HG02852 (cell line): ENCODE measurements at regions not wholly inside any gene's neighbourhood (a gene's known extent, or its start where the extent isn't known, plus 50 kb on each side); places are given as distances from the start of the nearest gene placed in this dataset.
"Not testable (repeated sequence)": the region's sequence is repeated elsewhere in the genome, so short reads cannot be mapped to it uniquely, and the experiment has no call there.

Experiments used
- ATAC-seq: cut with Tn5 transposase; IDR thresholded peaks from one replicate; pipeline ENCODE4 v1.9.1; 2021; ENCODE audit warnings: mild to moderate bottlenecking, moderate library complexity; ENCODE audit not compliant: unreplicated experiment

DNA sequence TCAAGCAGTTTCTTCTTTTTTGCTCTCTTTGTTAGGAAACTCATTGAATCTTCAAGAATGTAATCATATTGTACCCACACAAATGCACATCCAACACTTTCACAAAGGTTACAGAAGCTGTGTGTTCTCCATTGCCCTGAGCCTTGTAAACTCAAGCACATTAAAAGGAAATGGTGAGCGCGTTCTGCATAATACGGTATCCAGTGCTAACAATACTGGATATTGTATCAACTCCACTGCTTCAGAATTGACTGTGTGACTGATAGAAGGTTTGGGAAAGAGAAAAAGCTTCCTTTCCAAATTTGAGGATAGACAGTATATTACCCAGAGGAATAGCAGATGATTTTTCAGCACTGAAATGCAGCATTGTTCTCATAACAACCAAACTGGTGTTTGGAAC is 268.9 kb upstream of the RBMS3 start:
- ATAC-seq = no peak

DNA sequence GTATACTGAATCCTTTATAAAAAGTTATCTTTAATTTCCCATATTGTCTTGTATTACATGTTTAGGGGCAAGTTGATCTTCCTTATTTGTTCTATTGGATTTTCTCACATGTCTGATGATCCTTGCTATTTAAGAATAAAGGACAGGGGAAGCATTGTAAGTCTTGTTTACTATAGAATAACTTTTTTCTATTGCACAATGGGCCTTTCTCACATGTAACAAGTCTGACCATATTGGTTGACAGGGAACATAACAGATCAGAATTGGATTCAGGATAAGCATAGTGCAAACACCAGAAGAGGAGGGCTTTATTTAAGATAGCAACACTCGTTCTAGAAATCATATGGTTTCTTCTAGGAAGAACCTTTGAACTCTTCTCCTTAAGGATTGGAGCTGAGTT is 257.9 kb upstream of the RBMS3 start:
- no peak for ATAC-seq

DNA sequence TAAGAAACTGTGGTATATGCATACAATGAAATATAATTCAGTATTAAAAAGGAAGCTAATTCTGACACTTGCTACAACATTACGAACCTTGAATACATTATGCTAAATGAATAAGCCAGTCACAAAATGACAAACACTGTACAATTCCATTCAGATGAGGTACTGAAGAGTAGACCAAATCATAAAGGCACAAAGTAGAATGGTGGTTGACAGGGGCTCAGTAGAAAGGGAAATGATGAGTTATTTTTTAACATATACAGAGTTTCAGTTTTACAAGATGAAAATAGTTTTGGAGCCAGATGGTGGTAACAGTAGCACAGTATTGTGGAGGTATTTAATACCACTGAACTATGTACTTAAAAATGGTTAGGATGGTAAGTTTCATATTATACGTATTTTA is 254.6 kb upstream of the RBMS3 start:
- ATAC-seq = peak; percentile 93

DNA sequence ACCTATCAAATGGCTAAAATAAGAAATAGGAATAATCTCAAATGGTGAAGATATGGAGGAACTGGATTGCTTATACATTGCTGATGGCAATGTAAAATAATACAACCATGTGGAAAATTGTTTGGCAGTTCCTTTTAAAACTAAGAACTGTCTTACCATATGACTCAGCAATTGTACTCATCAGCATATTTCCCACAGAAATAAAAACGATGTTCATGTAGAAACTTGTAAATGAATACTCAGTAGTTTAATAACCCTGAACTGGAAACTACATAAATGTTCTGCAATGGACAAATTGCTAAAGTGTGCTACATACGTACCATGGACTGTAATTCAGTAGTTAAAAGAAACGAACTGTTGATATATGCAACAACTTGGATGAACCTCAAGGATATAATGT is 253.9 kb upstream of the RBMS3 start:
- ATAC-seq = no peak

DNA sequence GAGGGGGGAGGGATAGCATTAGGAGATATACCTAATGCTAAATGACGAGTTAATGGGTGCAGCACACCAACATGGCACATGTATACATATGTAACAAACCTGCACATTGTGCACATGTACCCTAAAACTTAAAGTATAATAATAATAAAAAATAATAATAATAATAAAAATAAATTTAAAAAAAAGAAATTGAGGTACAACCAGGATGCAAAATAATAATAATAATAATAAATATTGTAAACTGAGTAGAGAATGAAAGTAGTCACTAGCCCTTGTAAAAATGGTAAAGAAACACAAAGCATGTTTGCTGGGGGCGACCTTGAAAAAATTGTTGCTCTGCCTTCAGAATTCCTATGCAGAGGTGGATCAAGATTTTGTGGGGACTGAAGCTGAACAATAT is 249.7 kb upstream of the RBMS3 start:
- not testable (repeated sequence) for ATAC-seq

DNA sequence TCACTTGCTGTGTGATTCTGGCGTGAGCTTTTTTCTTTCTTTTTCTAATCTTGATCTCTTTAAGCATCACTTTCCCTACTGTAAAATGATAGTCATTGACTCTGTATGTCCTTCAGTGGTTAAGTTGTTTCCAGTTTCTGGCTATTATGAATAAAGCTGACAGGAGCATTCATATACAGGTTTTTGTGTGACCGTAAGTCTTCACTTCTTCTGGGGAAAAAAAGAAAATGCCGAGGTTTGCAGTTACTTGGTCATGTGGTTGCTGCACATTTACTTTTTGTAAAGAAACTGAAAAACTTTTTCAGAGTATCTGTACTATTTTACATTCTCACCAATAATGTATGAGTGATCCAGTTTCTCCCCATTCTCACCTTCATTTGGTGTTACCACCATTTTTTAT is 247.4 kb upstream of the RBMS3 start:
- ATAC-seq = no peak

DNA sequence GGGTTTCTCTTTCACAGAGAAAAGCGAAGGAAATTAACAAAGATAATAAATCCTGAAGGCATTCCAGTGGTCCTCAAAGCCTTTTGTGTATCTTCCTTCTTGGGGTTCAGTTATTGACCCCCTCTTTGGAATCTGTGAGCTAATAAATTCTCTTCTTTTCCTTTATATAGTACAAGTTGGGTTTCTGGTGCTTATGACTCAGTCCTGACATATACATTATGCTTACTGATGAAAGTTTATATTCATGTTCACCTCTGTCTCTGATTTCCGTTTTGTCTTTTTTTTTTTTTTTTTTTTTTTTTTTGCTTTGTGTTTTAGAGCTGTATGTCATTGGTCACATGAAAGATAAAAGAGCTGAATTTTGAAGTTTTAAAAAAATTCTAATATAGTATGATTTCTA is 230.7 kb upstream of the RBMS3 start:
- no peak for ATAC-seq

DNA sequence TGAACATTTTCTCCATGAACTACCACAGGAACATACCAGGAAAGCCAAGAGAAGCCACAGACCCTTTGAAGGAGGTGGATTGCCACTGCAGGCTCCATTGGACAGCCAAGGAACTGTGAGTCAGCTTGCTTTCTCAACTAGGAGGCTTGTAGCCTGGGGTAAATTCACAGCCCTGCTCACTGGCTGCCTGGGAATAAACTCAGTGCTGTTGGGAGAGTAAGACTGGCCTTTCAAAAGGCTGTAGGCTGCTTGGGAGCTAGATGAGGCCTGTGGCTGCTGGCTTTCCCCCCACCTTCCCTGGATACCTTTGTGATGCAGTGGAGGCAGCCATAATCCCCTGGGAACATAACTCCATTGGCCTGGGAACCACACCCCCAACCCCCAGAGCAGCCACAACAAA is 223.5 kb upstream of the RBMS3 start:
- ATAC-seq = no peak

DNA sequence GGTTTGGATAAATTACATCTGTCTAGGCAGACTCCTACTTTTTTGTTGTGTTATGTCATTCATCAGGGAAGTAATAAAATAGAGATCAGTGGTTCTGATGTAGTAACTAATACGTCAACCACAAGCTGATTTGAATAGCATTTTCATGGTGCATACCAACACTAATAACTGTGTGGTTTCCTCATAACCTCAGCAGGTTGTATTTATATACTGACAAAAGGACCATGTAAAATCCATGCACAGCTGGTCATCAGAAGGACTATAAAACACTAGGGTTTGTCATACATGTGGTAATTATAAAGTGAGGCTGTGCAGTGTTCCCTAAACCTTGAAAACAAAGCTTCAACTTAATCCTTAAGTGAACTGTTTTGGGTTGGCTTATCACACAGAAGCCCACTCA is 216.8 kb upstream of the RBMS3 start:
- no peak for ATAC-seq

DNA sequence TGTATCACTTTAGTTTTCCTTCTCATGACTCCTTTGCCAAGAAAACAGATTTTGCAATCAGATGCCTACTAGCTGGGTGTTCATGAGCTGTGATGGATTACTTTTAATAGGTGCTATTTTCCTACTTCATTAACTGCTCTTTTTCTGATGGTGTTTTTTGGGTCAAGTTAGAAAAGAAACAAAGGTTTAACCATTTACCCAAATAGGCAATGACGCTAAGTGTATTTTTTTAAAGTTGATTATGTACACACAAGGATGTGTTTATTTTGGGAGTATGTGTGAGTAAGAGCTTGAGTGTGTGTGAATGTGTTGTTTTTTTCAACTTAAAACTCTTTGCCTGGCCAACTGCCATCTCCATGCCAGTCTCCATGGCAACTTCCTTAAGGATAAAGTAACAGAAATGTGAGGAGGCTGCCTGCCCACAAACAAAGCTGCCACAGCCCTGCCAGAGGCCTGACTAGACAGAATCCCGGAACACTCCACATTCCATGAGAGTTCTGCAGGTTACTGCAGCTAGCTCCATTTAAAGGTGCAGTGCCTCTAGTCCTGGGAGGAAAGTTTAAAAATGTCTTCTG is 215.6 kb upstream of the RBMS3 start:
- no peak for ATAC-seq

DNA sequence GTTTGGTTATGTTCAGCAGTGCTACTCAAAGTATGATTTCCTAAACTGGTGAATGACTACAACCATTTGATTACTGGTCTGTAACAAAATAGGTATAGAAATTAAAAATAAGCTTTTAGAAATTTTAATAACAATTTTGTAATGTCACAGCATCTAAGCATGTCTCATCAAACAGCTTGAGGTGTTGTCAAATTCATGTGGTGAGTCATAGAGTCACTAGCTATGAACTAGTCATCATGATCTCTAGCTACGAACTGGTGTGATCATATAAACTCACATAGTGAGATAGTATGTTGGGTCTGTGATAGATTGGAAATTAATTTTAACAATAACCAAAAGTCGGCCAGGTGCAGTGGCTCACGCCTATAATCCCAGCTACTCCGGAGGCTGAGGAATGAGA is 213.9 kb upstream of the RBMS3 start:
- no peak for ATAC-seq

DNA sequence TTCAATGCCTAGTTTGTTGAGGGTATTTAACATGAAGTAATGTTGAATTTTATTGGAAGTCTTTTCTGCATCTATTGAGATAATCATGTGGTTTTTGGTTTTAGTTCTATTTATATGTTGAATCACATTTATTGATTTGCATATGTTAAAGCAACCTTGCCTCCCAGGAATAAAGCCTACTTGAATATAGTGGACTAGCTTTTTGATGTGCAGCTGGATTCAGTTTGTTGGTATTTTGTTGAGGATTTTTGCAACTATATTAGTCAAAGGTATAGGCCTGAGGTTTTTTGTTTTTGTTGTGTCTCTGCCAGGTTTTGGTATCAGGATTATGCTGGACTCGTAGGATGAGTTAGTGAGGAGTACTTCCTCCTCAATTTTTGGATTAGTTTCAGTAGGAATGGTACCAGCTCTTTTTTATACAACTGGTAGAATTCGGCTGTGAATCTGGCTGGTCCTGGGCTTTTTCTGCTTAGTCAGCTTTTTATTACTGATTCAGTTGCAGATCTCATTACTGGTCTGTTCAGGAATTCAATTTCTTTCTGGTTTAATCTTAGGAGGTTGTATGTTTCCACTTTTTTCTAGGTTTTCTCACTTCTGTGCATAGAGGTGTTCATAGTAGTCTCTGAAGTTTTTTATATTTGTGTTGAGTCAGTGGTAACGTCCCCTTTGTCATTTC is 209.8 kb upstream of the RBMS3 start:
- ATAC-seq = no peak

DNA sequence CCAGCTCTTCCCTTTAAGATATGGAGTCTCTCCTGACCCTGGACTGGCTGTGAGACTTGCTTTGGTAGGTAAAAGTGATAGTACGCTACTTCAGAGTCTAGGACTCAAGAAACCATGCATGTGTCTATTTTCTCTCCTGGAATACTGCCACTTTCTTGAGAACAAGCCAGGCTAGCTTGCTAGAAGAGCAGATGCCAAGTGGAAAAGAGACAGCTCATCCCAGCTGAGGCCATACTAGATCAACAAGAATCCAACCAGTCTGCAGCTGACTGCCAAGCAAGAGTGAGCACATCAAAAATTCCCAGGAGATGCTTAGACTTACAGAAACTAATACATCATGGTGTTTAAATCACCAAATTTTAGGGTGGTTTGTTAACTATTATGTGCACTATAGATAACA is 208.3 kb upstream of the RBMS3 start:
- no peak for ATAC-seq

DNA sequence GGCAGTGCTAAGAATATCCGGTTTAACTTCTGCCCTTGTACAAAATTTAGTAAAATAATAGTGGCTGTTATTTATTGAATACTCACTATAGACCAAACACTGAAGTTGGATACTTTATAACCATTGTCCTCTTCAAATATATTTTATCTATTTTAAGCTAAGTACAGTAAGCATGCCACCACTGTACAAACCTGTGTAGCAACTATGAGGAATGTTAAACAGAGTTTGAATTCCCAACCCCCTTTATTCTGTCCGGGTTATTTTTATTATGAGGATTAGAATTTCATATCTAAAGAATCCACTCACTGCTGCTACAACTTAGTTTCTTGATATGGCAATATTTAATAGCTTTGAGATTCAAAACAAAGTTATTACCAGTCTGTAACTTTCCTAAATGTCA is 203.5 kb upstream of the RBMS3 start:
- no peak for ATAC-seq

DNA sequence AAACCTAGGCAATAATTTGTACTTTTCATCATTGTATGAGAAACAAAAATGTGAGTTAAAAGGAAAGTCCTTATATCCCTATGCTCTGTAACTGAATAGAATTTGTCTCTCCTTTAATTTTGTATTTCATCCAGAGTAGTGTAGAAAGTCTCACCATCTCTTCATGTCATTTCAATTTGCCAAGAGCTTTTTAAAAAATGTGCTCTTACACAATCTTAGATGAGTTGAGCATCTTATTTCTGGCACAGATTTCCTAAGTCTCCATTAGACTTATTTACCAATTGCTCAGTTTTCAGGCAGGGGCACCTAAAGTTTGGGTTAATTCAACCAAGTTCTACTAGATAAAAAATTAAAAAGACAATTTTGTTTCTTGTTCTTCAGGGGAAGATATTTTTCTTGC is 201.5 kb upstream of the RBMS3 start:
- no peak for ATAC-seq

DNA sequence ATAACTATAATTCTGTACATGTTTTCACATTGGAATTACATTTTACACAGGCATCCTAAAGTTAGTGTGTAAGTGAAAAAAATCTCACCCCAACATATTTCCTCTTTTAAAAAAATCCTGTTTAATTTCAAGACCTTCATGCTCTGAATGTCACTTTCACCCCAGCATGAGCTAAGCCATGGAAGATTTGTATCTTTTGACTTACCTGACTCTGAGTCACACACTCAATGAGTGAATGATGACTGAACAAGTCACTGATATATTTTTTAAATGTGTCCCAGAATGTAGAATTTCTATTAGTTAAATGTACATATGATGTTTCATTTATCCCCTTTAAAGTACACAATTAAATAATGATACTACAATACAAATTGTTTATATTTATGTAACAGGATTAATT is 199.9 kb upstream of the RBMS3 start:
- ATAC-seq = no peak

DNA sequence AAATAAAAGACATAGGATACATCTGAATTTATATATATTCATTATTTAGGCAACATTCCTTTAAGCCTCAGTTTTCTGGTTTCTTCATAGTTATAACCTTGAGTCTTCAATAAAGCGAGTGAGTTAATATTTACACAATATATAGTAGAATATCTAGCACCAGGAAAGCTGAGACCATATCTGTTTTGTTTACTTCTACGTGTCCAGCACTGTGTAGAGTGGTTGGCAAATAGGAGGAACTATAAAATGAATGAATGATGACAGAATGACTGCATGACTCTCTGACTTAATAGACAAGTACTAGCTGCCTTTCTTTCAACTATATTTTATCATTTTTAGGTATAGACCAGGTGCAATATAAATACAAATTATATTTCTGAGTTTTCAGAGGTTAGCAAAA is 197.8 kb upstream of the RBMS3 start:
- ATAC-seq = no peak

DNA sequence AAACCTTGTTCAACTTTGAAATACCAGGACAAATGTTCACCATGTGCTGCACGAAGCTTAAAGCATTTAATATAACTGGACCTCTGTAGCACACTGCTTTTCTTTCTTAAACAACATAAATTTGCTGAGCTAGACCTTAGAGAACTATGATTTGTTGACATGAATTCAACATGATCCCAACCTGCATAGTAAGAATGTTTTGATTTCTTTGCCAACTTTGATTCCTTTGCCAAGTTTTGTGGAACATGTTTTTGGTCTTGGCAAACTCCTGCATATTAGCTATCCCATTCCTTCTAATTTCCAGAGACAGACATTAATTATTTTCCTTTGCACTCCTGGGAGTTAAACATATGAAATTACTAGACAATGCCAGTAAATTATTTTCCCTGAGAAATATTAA is 197.2 kb upstream of the RBMS3 start:
- ATAC-seq = no peak

DNA sequence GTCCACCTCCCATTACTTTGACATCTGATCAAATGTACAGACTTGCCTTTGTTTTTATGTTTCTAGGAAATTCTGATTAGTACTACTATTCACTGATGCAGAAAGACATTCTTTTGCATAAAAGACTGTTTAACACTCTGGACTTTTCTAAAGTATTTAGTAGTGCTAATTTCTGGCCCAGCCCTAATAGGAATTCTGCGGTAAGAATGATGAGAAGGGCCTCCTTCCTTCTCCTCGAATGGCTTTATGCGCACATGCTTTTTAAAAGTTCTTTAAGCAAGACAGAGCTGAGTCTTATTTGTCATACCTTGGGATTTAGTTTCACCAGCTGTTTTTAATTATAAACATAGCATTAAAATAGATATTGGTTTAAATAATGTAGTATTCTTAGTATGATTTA is 192.3 kb upstream of the RBMS3 start:
- no peak for ATAC-seq

DNA sequence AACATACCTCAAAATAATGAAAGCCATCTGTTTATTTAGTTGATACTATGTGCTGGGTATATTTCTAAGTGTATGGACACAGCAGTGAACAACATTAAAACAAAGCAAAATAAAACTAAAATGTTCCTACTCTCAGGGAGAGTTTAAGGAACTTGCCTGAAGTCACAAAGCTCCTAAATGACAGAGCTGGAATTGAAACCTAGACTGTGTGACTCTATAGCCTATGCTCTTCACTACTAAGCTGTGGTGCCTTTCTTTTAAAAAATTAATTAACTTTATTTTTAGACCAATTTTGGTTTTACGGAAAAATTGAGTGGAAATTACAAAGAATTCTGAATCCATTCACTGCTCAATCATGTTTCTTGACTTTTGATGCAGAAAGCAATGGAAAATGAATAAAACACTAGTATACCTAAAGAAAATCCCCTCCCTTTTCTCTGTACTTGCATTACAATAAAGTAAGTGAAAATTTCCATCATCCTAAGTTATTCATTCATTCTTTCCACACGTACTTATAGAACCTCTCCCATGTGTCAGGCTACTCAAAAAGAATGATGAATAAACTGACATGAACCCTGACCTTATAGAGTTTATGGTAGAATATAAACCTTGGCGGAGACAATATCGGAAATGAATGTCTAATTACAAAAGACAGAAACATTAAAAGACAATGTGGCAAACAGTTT is 189.8 kb upstream of the RBMS3 start:
- ATAC-seq = no peak

DNA sequence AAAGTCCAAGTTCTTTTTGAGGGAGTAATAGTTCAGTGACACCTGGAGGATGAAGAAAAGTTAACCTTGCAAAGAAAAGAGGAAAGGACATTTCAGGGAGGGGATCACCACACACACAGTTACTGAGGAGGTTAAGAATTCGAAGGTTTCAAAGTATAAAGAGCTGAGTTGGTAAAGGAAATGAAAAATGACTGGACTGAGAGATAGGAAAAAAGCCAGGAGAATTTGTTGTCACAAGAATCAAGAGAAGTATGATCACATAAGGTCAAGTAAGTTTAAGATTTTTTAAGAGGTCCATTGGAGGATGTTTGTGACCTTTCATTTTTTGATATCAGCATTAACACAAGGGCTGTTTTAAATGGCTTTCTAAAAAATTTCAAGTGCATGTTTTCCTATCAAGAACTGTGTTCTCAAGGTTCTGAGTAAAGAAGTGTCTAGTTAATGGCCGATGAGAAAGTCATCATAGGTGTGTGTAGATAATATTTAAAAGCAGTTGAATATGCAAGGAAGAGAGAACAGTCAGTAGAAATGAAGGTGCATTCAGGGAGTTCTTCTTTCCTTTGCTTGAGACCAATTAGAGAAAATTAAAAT is 189.2 kb upstream of the RBMS3 start:
- ATAC-seq = no peak

DNA sequence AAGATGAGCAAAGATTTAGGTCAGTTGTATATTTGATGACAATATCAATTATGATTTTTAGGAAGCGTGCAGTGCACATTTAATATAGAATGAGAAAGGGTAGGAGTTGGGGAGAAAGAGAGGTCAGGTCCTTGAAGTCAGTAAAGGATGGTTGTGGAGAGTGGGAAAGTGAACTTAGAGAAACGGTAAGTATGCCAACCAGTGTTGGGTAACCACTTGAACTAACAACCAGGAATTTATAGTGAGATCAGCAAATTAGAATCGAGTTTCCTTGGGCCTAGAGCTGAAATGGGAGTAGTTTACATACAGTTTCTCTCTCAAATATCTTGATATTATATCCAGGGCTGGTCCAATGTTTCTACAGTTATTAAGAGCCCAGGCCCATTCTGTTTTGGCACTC is 188.5 kb upstream of the RBMS3 start:
- no peak for ATAC-seq
